NCI-H2029 treated with DMSO at 0.1 percent for 48 hours (cell line): ENCODE measurements at regions not wholly inside any gene's neighbourhood (a gene's known extent, or its start where the extent isn't known, plus 50 kb on each side); places are given as distances from the start of the nearest gene placed in this dataset.
A peak's percentile ranks its signal among the peaks of the same experiment; 100 is the strongest.
"Not testable (repeated sequence)": the region's sequence is repeated elsewhere in the genome, so short reads cannot be mapped to it uniquely, and the experiment has no call there.

Experiments
- DNase-seq: peaks from one replicate; lab custom pipeline; 2025; lab: John Stamatoyannopoulos, UW

GRCh38 chr5:87627363-87627762, 214.6 kb upstream of the CCNH start:
- no peak for DNase-seq

- DNase-seq = no peak
Observed at GRCh38 chr5:87608385-87608784, 195.7 kb upstream of the CCNH start.

- DNase-seq = no peak
Observed at GRCh38 chr5:87605663-87606062, 192.9 kb upstream of the CCNH start.

- no peak for DNase-seq
Observed at GRCh38 chr5:87599778-87600177, 187.0 kb upstream of the CCNH start.

GRCh38 chr5:87598460-87598859, 185.7 kb upstream of the CCNH start:
- DNase-seq = no peak

GRCh38 chr5:87594566-87594965, 181.8 kb upstream of the CCNH start:
- DNase-seq = no peak

GRCh38 chr5:87589587-87589986, 176.9 kb upstream of the CCNH start:
- DNase-seq = no peak

GRCh38 chr5:87588316-87588715, 175.6 kb upstream of the CCNH start:
- DNase-seq = no peak

GRCh38 chr5:87583704-87584103, 171.0 kb upstream of the CCNH start:
- not testable (repeated sequence) for DNase-seq

GRCh38 chr5:87582149-87582548, 169.4 kb upstream of the CCNH start:
- no peak for DNase-seq

- no peak for DNase-seq
Observed at GRCh38 chr5:87581661-87582060, 168.9 kb upstream of the CCNH start.

GRCh38 chr5:87579678-87580077, 166.9 kb upstream of the CCNH start:
- no peak for DNase-seq

GRCh38 chr5:87576867-87577266, 164.1 kb upstream of the CCNH start:
- no peak for DNase-seq

- not testable (repeated sequence) for DNase-seq
Observed at GRCh38 chr5:87576306-87576705, 163.6 kb upstream of the CCNH start.

- no peak for DNase-seq
Observed at GRCh38 chr5:87574106-87574505, 161.4 kb upstream of the CCNH start.

GRCh38 chr5:87572611-87573010, 159.9 kb upstream of the CCNH start:
- no peak for DNase-seq

- no peak for DNase-seq
Observed at GRCh38 chr5:87572090-87572489, 159.4 kb upstream of the CCNH start.

GRCh38 chr5:87570366-87570765, 157.6 kb upstream of the CCNH start:
- DNase-seq = no peak

GRCh38 chr5:87562068-87562467, 149.3 kb upstream of the CCNH start:
- no peak for DNase-seq

- no peak for DNase-seq
Observed at GRCh38 chr5:87560528-87560927, 147.8 kb upstream of the CCNH start.

GRCh38 chr5:87551911-87552310, 139.2 kb upstream of the CCNH start:
- no peak for DNase-seq

- DNase-seq = no peak
Observed at GRCh38 chr5:87541676-87542075, 128.9 kb upstream of the CCNH start.

- peak; percentile 61 for DNase-seq
Observed at GRCh38 chr5:87541033-87541432, 128.3 kb upstream of the CCNH start.

GRCh38 chr5:87539839-87540238, 127.1 kb upstream of the CCNH start:
- DNase-seq = no peak

- DNase-seq = no peak
Observed at GRCh38 chr5:87536365-87536764, 123.6 kb upstream of the CCNH start.
